IMR-90 (cell line): ENCODE measurements at regions not wholly inside any gene's neighbourhood (a gene's known extent, or its start where the extent isn't known, plus 50 kb on each side); places are given as distances from the start of the nearest gene placed in this dataset.
A peak's percentile ranks its signal among the peaks of the same experiment; 100 is the strongest.

Experiments
- ATAC-seq: fragments of 200-7000 bp; cut with Tn5 transposase; 2 replicates; pipeline ENCODE4 v1.9.1; 2020; ENCODE audit warnings: low read depth, mild to moderate bottlenecking, moderate library complexity
- BruUV-seq: library from RNA; stranded (reverse); fragments of 400-500 nt; replicated peaks from 2 replicates; lab custom pipeline; 2021; lab: Mats Ljungman, UMichigan
- CTCF ChIA-PET: fragments of 300-600 bp; formaldehyde crosslinking; extraction: SDS; loops from one replicate; lab custom pipeline; 2021; ENCODE audit warnings: antibody characterized with exemption; lab: Yijun Ruan, JAX
- POLR2A ChIA-PET: fragments of 300-600 bp; sonication (Branson Sonifier 250); formaldehyde crosslinking; loops from one replicate; lab custom pipeline; 2022; ENCODE audit warnings: antibody characterized with exemption; ENCODE audit not compliant: unreplicated experiment; lab: Charles Lee
- DNase-seq: peaks from one replicate; pipeline ENCODE4 v3.0.0; 2013
- H2AFZ ChIP-seq: replicated peaks from 2 replicates; pipeline ENCODE3; 2013; ENCODE audit warnings: low read length, mild to moderate bottlenecking; ENCODE audit not compliant: poor library complexity
- H2AK5ac ChIP-seq: 2 replicates; pipeline ENCODE4 v1.6.1; 2013; ENCODE audit warnings: low read depth, low read length, inconsistent platforms
- H2AK9ac ChIP-seq: replicated peaks from 2 replicates; pipeline ENCODE3; 2013; ENCODE audit warnings: mild to moderate bottlenecking, low read depth, low read length, moderate library complexity; ENCODE audit not compliant: poor library complexity
- H2BK120ac ChIP-seq: 2 replicates; pipeline ENCODE4 v1.6.1; 2013; ENCODE audit warnings: low read depth, low read length, inconsistent platforms
- H2BK15ac ChIP-seq: 3 replicates; pipeline ENCODE4 v1.6.1; 2013; ENCODE audit warnings: low read depth, low read length, inconsistent platforms
- H2BK20ac ChIP-seq: 2 replicates; pipeline ENCODE4 v1.6.1; 2013; ENCODE audit warnings: low read depth, mild to moderate bottlenecking, inconsistent platforms, low read length, moderate library complexity
- H2BK5ac ChIP-seq: 2 replicates; pipeline ENCODE4 v1.6.1; 2013; ENCODE audit warnings: mild to moderate bottlenecking, low read depth, low read length, inconsistent platforms; ENCODE audit not compliant: poor library complexity, severe bottlenecking
- H3K14ac ChIP-seq: replicated peaks from 2 replicates; pipeline ENCODE4 v1.6.1; 2013; ENCODE audit warnings: low read depth, low read length, inconsistent platforms
- H3K18ac ChIP-seq: 2 replicates; pipeline ENCODE4 v1.6.1; 2013; ENCODE audit warnings: low read depth, low read length, control low read depth
- H3K23ac ChIP-seq: 2 replicates; pipeline ENCODE4 v1.6.1; 2013; ENCODE audit warnings: low read depth, low read length, inconsistent platforms
- H3K27ac ChIP-seq: 2 replicates; pipeline ENCODE4 v1.5.1; 2013; ENCODE audit warnings: mild to moderate bottlenecking, control low read depth, low read length; ENCODE audit not compliant: insufficient read depth
- H3K27me3 ChIP-seq: 2 replicates; pipeline ENCODE4 v1.6.1; 2013; ENCODE audit warnings: low read length; ENCODE audit not compliant: control insufficient read depth, insufficient read depth
- H3K36me3 ChIP-seq: 2 replicates; pipeline ENCODE4 v1.6.1; 2013; ENCODE audit warnings: low read length, mixed read lengths; ENCODE audit not compliant: control insufficient read depth, insufficient read depth
- H3K4ac ChIP-seq: 2 replicates; pipeline ENCODE4 v1.6.1; 2013; ENCODE audit warnings: low read depth, low read length, inconsistent platforms
- H3K4me1 ChIP-seq: 2 replicates; pipeline ENCODE4 v1.6.1; 2013; ENCODE audit warnings: low read length, mixed read lengths; ENCODE audit not compliant: control insufficient read depth, insufficient read depth
- H3K4me2 ChIP-seq: 2 replicates; pipeline ENCODE4 v1.6.1; 2013; ENCODE audit warnings: low read depth, mild to moderate bottlenecking, control low read depth, low read length, moderate library complexity
- H3K4me3 ChIP-seq: 2 replicates; pipeline ENCODE4 v1.5.1; 2013; ENCODE audit warnings: low read depth, mild to moderate bottlenecking, control low read depth, low read length, moderate library complexity; ENCODE audit not compliant: insufficient read depth
- H3K56ac ChIP-seq: 2 replicates; pipeline ENCODE4 v1.6.1; 2013; ENCODE audit warnings: low read length, inconsistent platforms; ENCODE audit not compliant: insufficient read depth; ENCODE audit errors: extremely low read depth
- H3K79me1 ChIP-seq, 2 experiments: 2 replicates each; pipeline ENCODE4 v1.6.1; 2013; ENCODE audit warnings: low read length in 2 of 2, inconsistent platforms in 1 of 2, low read depth in 1 of 2
- H3K9ac ChIP-seq: 2 replicates; pipeline ENCODE4 v1.6.1; 2013; ENCODE audit warnings: low read depth, low read length, control low read depth
- H3K9me1 ChIP-seq: 2 replicates; pipeline ENCODE4 v1.6.1; 2013; ENCODE audit warnings: low read length, inconsistent platforms; ENCODE audit not compliant: insufficient read depth
- H3K9me3 ChIP-seq: 2 replicates; pipeline ENCODE4 v1.6.1; 2013; ENCODE audit warnings: low read length; ENCODE audit not compliant: control insufficient read depth, insufficient read depth
- H4K20me1 ChIP-seq: 2 replicates; pipeline ENCODE4 v1.6.1; 2013; ENCODE audit warnings: low read length, inconsistent platforms; ENCODE audit not compliant: insufficient read depth
- H4K5ac ChIP-seq: 2 replicates; pipeline ENCODE4 v1.6.1; 2013; ENCODE audit warnings: mild to moderate bottlenecking, low read depth, low read length, control low read depth
- H4K8ac ChIP-seq, 2 experiments: 2 replicates each; pipeline ENCODE4 v1.6.1; 2013; ENCODE audit warnings: low read depth in 2 of 2, low read length in 2 of 2, control low read depth in 1 of 2, inconsistent platforms in 1 of 2
- H4K91ac ChIP-seq: 2 replicates; pipeline ENCODE4 v1.6.1; 2013; ENCODE audit warnings: low read depth, low read length, inconsistent platforms; ENCODE audit not compliant: insufficient read depth
- BHLHE40 ChIP-seq: fragments of 150-350 bp; IDR thresholded peaks from 2 replicates; pipeline ENCODE4 v1.6.1; 2016; ENCODE audit warnings: mild to moderate bottlenecking, low read depth, low read length
- CEBPB ChIP-seq: IDR thresholded peaks from 2 replicates; pipeline ENCODE4 v1.6.1; 2012; ENCODE audit warnings: low read depth, low read length, improper control_type of control experiment
- FOS ChIP-seq: fragments of 150-350 bp; IDR thresholded peaks from 2 replicates; pipeline ENCODE4 v1.6.1; 2016; ENCODE audit warnings: low read depth, low read length
- MAFK ChIP-seq: IDR thresholded peaks from 2 replicates; pipeline ENCODE4 v1.6.1; 2012; ENCODE audit warnings: low read depth, low read length, improper control_type of control experiment
- MAZ ChIP-seq: IDR thresholded peaks from 2 replicates; pipeline ENCODE4 v1.6.1; 2012; ENCODE audit warnings: low read depth, mild to moderate bottlenecking, low read length, improper control_type of control experiment, moderate library complexity, borderline replicate concordance
- NFE2L2 ChIP-seq: fragments of 150-350 bp; IDR thresholded peaks from 2 replicates; pipeline ENCODE4 v1.6.1; 2016; ENCODE audit warnings: low read depth, mild to moderate bottlenecking, low read length
- RAD21 ChIP-seq: IDR thresholded peaks from 2 replicates; pipeline ENCODE4 v1.6.1; 2012; ENCODE audit warnings: low read length, improper control_type of control experiment
- RCOR1 ChIP-seq: IDR thresholded peaks from 2 replicates; pipeline ENCODE4 v1.6.1; 2012; ENCODE audit warnings: mild to moderate bottlenecking, low read length, improper control_type of control experiment; ENCODE audit not compliant: insufficient replicate concordance
- SMC3 ChIP-seq: fragments of 150-350 bp; IDR thresholded peaks from 2 replicates; pipeline ENCODE4 v1.6.1; 2016; ENCODE audit warnings: low read depth, mild to moderate bottlenecking, antibody characterized with exemption, low read length, moderate library complexity
- WGBS, 2 experiments: methylation state at CpG; one replicate each; pipeline versions ENCODE4 v1.1.5 to v1.1.7; 2013; ENCODE audit warnings: missing lambda C conversion rate in 2 of 2; ENCODE audit not compliant: insufficient read length in 1 of 2; ENCODE audit errors: extremely low coverage in 2 of 2; 5-methylcytosine and 5-hydroxymethylcytosine counted together
- dilution Hi-C: fragments of 300-500 bp; cut with HindIII; formaldehyde crosslinking; loops from one replicate; pipeline ENCODE4 v1.14.3; 2018; ENCODE audit warnings: low sequenced_read_pairs; ENCODE audit not compliant: unreplicated experiment
- in situ Hi-C: fragments of 300-500 bp; cut with MboI; formaldehyde crosslinking; loops from 3 replicates; pipeline ENCODE4 v1.14.3; 2019; ENCODE audit warnings: low sequenced_read_pairs, inconsistent platforms, mixed read lengths
- intact Hi-C: fragments of 100-400 bp; cut with micrococcal nuclease; formaldehyde crosslinking; loops from 2 replicates; pipeline ENCODE4 v1.10.0; 2022

- no peak overlapping the region for H3K27ac ChIP-seq
- peak overlapping the region; percentile 27; the same call in 1 of the 2 replicates for H3K4me2 ChIP-seq
- H3K9me1 ChIP-seq: no peaks in the 10 kb centered on the region
- peak overlapping the region; percentile 96; the same call in 1 of the 2 replicates for H3K4ac ChIP-seq
- intact Hi-C loops: no loop called here
- BruUV-seq: no TSS peak
- CTCF ChIA-PET: interaction anchor here (0.7 kb wide), 1 partner anchor 85 kb away, joined by 3 read pairs; no protein-coding TSS in a partner anchor
- H4K91ac ChIP-seq: peak overlapping the region; percentile 85
- H2BK120ac ChIP-seq: peak overlapping the region; percentile 98
- H3K79me1 ChIP-seq: 0 out of 4 replicates have a peak, but pooled peaks cover 0 to 4% of the 10 kb centered on the region in 2 experiments
- H2BK20ac ChIP-seq: peak overlapping the region; percentile 99
- no peak overlapping the region for H2AK9ac ChIP-seq
- H3K4me3 ChIP-seq: no peak overlapping the region
- peak overlapping the region; percentile 95 for H3K56ac ChIP-seq
- H2BK15ac ChIP-seq: peak overlapping the region; percentile 63; the same call in 2 of the 3 replicates
- peak overlapping the region; percentile 99; the same call in 1 of the 2 replicates for H3K14ac ChIP-seq
- H3K23ac ChIP-seq: peak overlapping the region; percentile 87; the same call in 1 of the 2 replicates
- H3K9me3 ChIP-seq: no peaks in the 10 kb centered on the region
- ATAC-seq (peak; percentile 93), DNase-seq (peak; percentile 96)
- peak overlapping the region; percentile 96 for H2BK5ac ChIP-seq
- dilution Hi-C loops: no loop called here
- no peak overlapping the region for H2AFZ ChIP-seq
- no peaks in the 10 kb centered on the region for H3K36me3 ChIP-seq
- peak overlapping the region; percentile 73; the same call in 1 of the 2 replicates for H4K5ac ChIP-seq
- no peak overlapping the region for H2AK5ac ChIP-seq
- no CpG with 5 or more reads among the region's 3 CpGs for WGBS, 2 experiments
- H4K20me1 ChIP-seq: no peaks in the 10 kb centered on the region
- H3K9ac ChIP-seq: no peak overlapping the region
- in situ Hi-C loops: no loop called here
- POLR2A ChIA-PET: interaction anchor here (1.1 kb wide), 1 partner anchor 34 kb away, joined by 4 read pairs; no protein-coding TSS in a partner anchor
- H4K8ac ChIP-seq: peak overlapping the region; percentile 45 to 92; a peak in 3 of 4 replicates
- no peaks in the 10 kb centered on the region for H3K27me3 ChIP-seq
- peak overlapping the region; percentile 74; the same call in 1 of the 2 replicates for H3K18ac ChIP-seq
- H3K4me1 ChIP-seq: peaks cover 4% of the 10 kb centered on the region; the same call in 1 of the 2 replicates
- 0 out of 2 replicates have a peak, but pooled peaks have one; percentile 34 for TF ChIP-seq FOS
- TF ChIP-seq MAFK: peak; percentile 39
- peak; percentile 79 for TF ChIP-seq CEBPB
- TF ChIP-seq BHLHE40: no peak
- peak; percentile 79 for TF ChIP-seq NFE2L2
- no peak for TF ChIP-seq MAZ
- no peak for TF ChIP-seq RCOR1
- peak; percentile 12; the same call in 1 of the 2 replicates for TF ChIP-seq RAD21
- TF ChIP-seq SMC3: no peak
Observed at GRCh38 chr6:140572129-140572528, 1197.7 kb upstream of the CITED2 start.
